ENCODE measurements at regions not wholly inside any gene's neighbourhood (a gene's known extent, or its start where the extent isn't known, plus 50 kb on each side); places are given as distances from the start of the nearest gene placed in this dataset.

DNA sequence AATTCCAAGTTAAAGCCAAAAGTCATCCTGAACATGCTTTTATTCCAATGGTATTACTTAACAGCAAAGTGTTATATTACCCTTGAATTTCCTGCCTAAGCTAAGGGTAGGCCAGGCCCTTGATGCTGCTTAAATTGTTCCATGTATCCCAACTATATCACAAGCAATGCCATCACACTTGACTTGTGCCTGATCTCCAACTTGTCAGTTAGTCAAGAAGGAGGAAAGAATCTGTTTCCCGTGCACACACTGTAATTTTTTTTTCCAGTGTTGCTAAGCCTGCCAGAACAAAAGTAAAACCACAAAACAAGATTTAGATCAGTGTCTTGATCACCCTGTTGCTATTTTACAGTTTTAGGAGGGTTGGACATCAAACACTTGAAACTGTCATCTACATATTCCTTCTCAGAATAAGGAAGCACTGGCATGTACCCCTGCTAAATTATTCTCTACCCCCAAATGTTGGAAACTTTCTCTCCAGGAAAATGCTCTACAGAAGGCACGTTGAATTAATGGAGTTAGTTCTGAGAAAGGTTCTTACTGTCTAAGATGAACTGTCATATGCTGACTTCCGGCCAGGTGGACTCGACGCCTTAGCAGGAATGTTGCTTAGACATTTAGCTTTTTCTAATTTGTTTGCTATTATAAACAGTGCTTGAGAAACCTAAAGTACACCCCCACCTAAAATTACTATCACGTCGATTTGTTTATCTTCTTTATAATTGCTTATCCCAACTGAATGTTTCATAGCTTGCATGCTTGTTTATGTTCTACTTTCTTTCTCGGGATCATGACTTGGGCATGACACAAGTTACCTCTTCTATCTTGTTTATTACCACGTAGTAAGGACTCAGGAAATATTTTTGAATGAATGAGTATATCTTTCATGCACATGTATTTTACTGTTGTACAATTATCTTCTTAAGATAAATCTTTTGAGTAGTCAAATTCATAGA, 105.5 kb upstream of the ZNF438 start:
- H2AFZ ChIP-seq (ENCODE audit: low read length): no peak overlapping the region
- peaks cover 15 to 25% of the 10 kb centered on the region in 2 donors for H3K4me1 ChIP-seq (ENCODE audit: control insufficient read depth in 2 of 2, insufficient read depth in 1 of 2, low read depth in 1 of 2, low read length in 2 of 2)
- H3K36me3 ChIP-seq (replicated peaks in 1 of 2; ENCODE audit: control insufficient read depth in 2 of 2, insufficient read depth in 2 of 2, low read length in 2 of 2): no peaks in the 10 kb centered on the region
- H3K23ac ChIP-seq (ENCODE audit: low read depth, low read length, poor library complexity): no peak overlapping the region
- no peak overlapping the region for H2BK5ac ChIP-seq (ENCODE audit: low read length)
- no peak for DNase-seq (ENCODE audit: low spot score)
- H3K9me3 ChIP-seq (replicated peaks in 1 of 2; ENCODE audit: control insufficient read depth in 2 of 2, insufficient read depth in 1 of 2, low read depth in 1 of 2, low read length in 2 of 2): no peaks in the 10 kb centered on the region
- no peak overlapping the region for H3K18ac ChIP-seq (ENCODE audit: low read length)
- H3K79me1 ChIP-seq (ENCODE audit: low read depth, low read length): no peaks in the 10 kb centered on the region
- no peak overlapping the region for H2BK15ac ChIP-seq (ENCODE audit: low read length)
- no peak overlapping the region for H3K27ac ChIP-seq (replicated peaks; ENCODE audit: low read length)
- no peak overlapping the region for H4K8ac ChIP-seq (ENCODE audit: low read depth, low read length)
- no peak overlapping the region for H4K91ac ChIP-seq (ENCODE audit: low read depth, low read length, poor library complexity)
- H3K4me3 ChIP-seq (ENCODE audit: low read length in 2 of 2): no peak overlapping the region
- H2BK120ac ChIP-seq (ENCODE audit: low read depth, low read length): no peak overlapping the region
- H2AK5ac ChIP-seq (ENCODE audit: low read depth, low read length): no peak overlapping the region
- no peak overlapping the region for H3K4me2 ChIP-seq (ENCODE audit: insufficient read depth, low read length, poor library complexity, severe bottlenecking)
- H2BK12ac ChIP-seq (ENCODE audit: low read length): no peak overlapping the region
- H3K27me3 ChIP-seq (ENCODE audit: control insufficient read depth in 3 of 3, insufficient read depth in 3 of 3, low read depth in 1 of 3, low read length in 3 of 3): peaks cover 0 to 2% (median 0%) of the 10 kb centered on the region in 3 experiments
- H3K4ac ChIP-seq (ENCODE audit: low read length): no peak overlapping the region
- H3K9ac ChIP-seq (ENCODE audit: low read depth, low read length, poor library complexity): no peak overlapping the region
- no peak overlapping the region for H3K14ac ChIP-seq (ENCODE audit: low read length)
- WGBS, 2 donors (ENCODE audit: extremely low coverage in 2 of 2, insufficient read length in 2 of 2, insufficient replicate concordance in 1 of 2): no CpG with 5 or more reads among the region's 9 CpGs

DNA sequence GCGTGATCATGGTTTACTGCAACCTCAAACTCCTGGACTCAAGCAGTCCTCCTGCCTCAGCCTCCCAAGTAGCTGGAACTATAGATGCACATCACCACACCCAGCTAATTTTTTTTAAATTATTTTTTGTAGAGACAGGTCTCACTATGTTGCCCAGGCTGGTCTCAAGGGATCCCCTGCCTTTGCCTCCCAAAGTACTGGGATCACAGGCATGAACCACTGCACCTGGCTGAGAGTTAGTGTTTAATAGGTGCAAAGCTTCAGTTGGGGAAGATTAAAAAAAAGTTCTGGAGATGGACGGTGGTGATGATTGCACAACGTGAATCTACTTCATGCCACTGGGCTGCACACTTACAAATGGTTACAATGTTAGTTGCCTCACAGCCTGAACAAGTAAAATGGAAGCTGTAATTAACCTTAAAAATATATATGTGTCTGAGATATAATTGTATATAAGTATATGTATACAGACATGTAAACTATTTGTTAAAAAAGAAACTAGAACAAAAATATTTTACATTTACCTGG, 106.4 kb upstream of the ZNF438 start:
- Histone ChIP-seq H3K9ac (ENCODE audit: low read depth, low read length, poor library complexity) (no peak overlapping the region), H3K27ac (replicated peaks; ENCODE audit: low read length) (no peak overlapping the region), H2BK120ac (ENCODE audit: low read depth, low read length) (no peak overlapping the region), H3K9me3 (replicated peaks in 1 of 2; ENCODE audit: control insufficient read depth in 2 of 2, insufficient read depth in 1 of 2, low read depth in 1 of 2, low read length in 2 of 2) (no peaks in the 10 kb centered on the region), H3K4me2 (ENCODE audit: insufficient read depth, low read length, poor library complexity, severe bottlenecking) (no peak overlapping the region), H2AFZ (ENCODE audit: low read length) (no peak overlapping the region), H3K4me1 (ENCODE audit: control insufficient read depth in 2 of 2, insufficient read depth in 1 of 2, low read depth in 1 of 2, low read length in 2 of 2) (peaks cover 11 to 23% of the 10 kb centered on the region in 2 donors), H3K14ac (ENCODE audit: low read length) (no peak overlapping the region), H4K91ac (ENCODE audit: low read depth, low read length, poor library complexity) (no peak overlapping the region), H2BK5ac (ENCODE audit: low read length) (no peak overlapping the region), H2BK15ac (ENCODE audit: low read length) (no peak overlapping the region), H3K23ac (ENCODE audit: low read depth, low read length, poor library complexity) (no peak overlapping the region), H3K18ac (ENCODE audit: low read length) (no peak overlapping the region), H3K27me3 (ENCODE audit: control insufficient read depth in 3 of 3, insufficient read depth in 3 of 3, low read depth in 1 of 3, low read length in 3 of 3) (peaks cover 0 to 2% (median 0%) of the 10 kb centered on the region in 3 experiments), H3K36me3 (replicated peaks in 1 of 2; ENCODE audit: control insufficient read depth in 2 of 2, insufficient read depth in 2 of 2, low read length in 2 of 2) (no peaks in the 10 kb centered on the region), H3K79me1 (ENCODE audit: low read depth, low read length) (no peaks in the 10 kb centered on the region), H3K4me3 (ENCODE audit: low read length in 2 of 2) (no peak overlapping the region), H2BK12ac (ENCODE audit: low read length) (no peak overlapping the region), H3K4ac (ENCODE audit: low read length) (no peak overlapping the region), H2AK5ac (ENCODE audit: low read depth, low read length) (no peak overlapping the region), H4K8ac (ENCODE audit: low read depth, low read length) (no peak overlapping the region)
- DNase-seq (ENCODE audit: low spot score): no peak
- no CpG with 5 or more reads among the region's 3 CpGs for WGBS, 2 donors (ENCODE audit: extremely low coverage in 2 of 2, insufficient read length in 2 of 2, insufficient replicate concordance in 1 of 2)

GRCh38 chr10:31139497-31139896, 107.8 kb upstream of the ZNF438 start:
- no peaks in the 10 kb centered on the region for H3K9me3 ChIP-seq (replicated peaks in 1 of 2; ENCODE audit: control insufficient read depth in 2 of 2, insufficient read depth in 1 of 2, low read depth in 1 of 2, low read length in 2 of 2)
- no peak overlapping the region for H2BK15ac ChIP-seq (ENCODE audit: low read length)
- H3K4me3 ChIP-seq (ENCODE audit: low read length in 2 of 2): no peak overlapping the region
- no peak overlapping the region for H3K4me2 ChIP-seq (ENCODE audit: insufficient read depth, low read length, poor library complexity, severe bottlenecking)
- no peak overlapping the region for H4K8ac ChIP-seq (ENCODE audit: low read depth, low read length)
- no peak overlapping the region for H2BK120ac ChIP-seq (ENCODE audit: low read depth, low read length)
- no peak overlapping the region for H4K91ac ChIP-seq (ENCODE audit: low read depth, low read length, poor library complexity)
- H3K4ac ChIP-seq (ENCODE audit: low read length): no peak overlapping the region
- no peak overlapping the region for H2BK5ac ChIP-seq (ENCODE audit: low read length)
- H2BK12ac ChIP-seq (ENCODE audit: low read length): no peak overlapping the region
- H3K27me3 ChIP-seq (ENCODE audit: control insufficient read depth in 3 of 3, insufficient read depth in 3 of 3, low read depth in 1 of 3, low read length in 3 of 3): peaks cover 0 to 2% (median 0%) of the 10 kb centered on the region in 3 experiments
- H3K36me3 ChIP-seq (replicated peaks in 1 of 2; ENCODE audit: control insufficient read depth in 2 of 2, insufficient read depth in 2 of 2, low read length in 2 of 2): no peaks in the 10 kb centered on the region
- 100% methylated on average over 1 of the region's 6 CpGs; no CpG with 5 or more reads in 1 of the 2 donors for WGBS, 2 donors (ENCODE audit: extremely low coverage in 2 of 2, insufficient read length in 2 of 2, insufficient replicate concordance in 1 of 2)
- no peak overlapping the region for H2AK5ac ChIP-seq (ENCODE audit: low read depth, low read length)
- no peak overlapping the region for H2AFZ ChIP-seq (ENCODE audit: low read length)
- H3K14ac ChIP-seq (ENCODE audit: low read length): no peak overlapping the region
- H3K79me1 ChIP-seq (ENCODE audit: low read depth, low read length): no peaks in the 10 kb centered on the region
- no peak overlapping the region for H3K23ac ChIP-seq (ENCODE audit: low read depth, low read length, poor library complexity)
- no peak for DNase-seq (ENCODE audit: low spot score)
- H3K4me1 ChIP-seq (ENCODE audit: control insufficient read depth in 2 of 2, insufficient read depth in 1 of 2, low read depth in 1 of 2, low read length in 2 of 2): peaks cover 14 to 27% of the 10 kb centered on the region in 2 donors
- no peak overlapping the region for H3K9ac ChIP-seq (ENCODE audit: low read depth, low read length, poor library complexity)
- no peak overlapping the region for H3K27ac ChIP-seq (replicated peaks; ENCODE audit: low read length)
- no peak overlapping the region for H3K18ac ChIP-seq (ENCODE audit: low read length)

DNA sequence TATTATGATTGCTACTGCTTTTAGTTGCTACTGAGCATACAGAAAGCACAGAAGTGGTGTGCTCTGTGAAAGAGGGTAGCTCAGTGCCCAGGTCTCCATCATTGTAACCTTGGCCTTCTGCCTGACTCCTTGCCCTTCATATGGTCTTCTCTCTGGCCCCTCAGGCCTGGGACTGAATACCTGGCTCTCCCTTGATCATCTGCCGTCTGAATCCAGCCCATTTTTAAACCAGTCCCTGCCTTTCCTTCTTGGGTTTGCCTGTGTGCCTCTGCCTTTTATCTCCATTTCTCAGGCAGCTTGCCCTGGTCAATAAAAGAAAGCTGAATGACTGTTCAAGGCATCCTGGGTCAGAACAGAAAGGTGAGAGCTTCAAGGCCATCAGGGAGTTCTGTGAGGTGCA, 109.1 kb upstream of the ZNF438 start:
- H4K91ac ChIP-seq (ENCODE audit: low read depth, low read length, poor library complexity): no peak overlapping the region
- no peak overlapping the region for H2AFZ ChIP-seq (ENCODE audit: low read length)
- no peak overlapping the region for H2BK15ac ChIP-seq (ENCODE audit: low read length)
- H2BK5ac ChIP-seq (ENCODE audit: low read length): no peak overlapping the region
- H2BK12ac ChIP-seq (ENCODE audit: low read length): no peak overlapping the region
- no peaks in the 10 kb centered on the region for H3K9me3 ChIP-seq (replicated peaks in 1 of 2; ENCODE audit: control insufficient read depth in 2 of 2, insufficient read depth in 1 of 2, low read depth in 1 of 2, low read length in 2 of 2)
- no peaks in the 10 kb centered on the region for H3K36me3 ChIP-seq (replicated peaks in 1 of 2; ENCODE audit: control insufficient read depth in 2 of 2, insufficient read depth in 2 of 2, low read length in 2 of 2)
- no CpG with 5 or more reads among the region's 1 CpG for WGBS, 2 donors (ENCODE audit: extremely low coverage in 2 of 2, insufficient read length in 2 of 2, insufficient replicate concordance in 1 of 2)
- peaks cover 0 to 2% (median 0%) of the 10 kb centered on the region in 3 experiments for H3K27me3 ChIP-seq (ENCODE audit: control insufficient read depth in 3 of 3, insufficient read depth in 3 of 3, low read depth in 1 of 3, low read length in 3 of 3)
- no peak overlapping the region for H3K14ac ChIP-seq (ENCODE audit: low read length)
- no peaks in the 10 kb centered on the region for H3K79me1 ChIP-seq (ENCODE audit: low read depth, low read length)
- H3K27ac ChIP-seq (replicated peaks; ENCODE audit: low read length): no peak overlapping the region
- no peak overlapping the region for H3K18ac ChIP-seq (ENCODE audit: low read length)
- H2AK5ac ChIP-seq (ENCODE audit: low read depth, low read length): no peak overlapping the region
- no peak for DNase-seq (ENCODE audit: low spot score)
- peaks cover 7 to 22% of the 10 kb centered on the region in 2 donors for H3K4me1 ChIP-seq (ENCODE audit: control insufficient read depth in 2 of 2, insufficient read depth in 1 of 2, low read depth in 1 of 2, low read length in 2 of 2)
- no peak overlapping the region for H2BK120ac ChIP-seq (ENCODE audit: low read depth, low read length)
- H3K4ac ChIP-seq (ENCODE audit: low read length): no peak overlapping the region
- no peak overlapping the region for H3K23ac ChIP-seq (ENCODE audit: low read depth, low read length, poor library complexity)
- no peak overlapping the region for H4K8ac ChIP-seq (ENCODE audit: low read depth, low read length)
- no peak overlapping the region for H3K4me3 ChIP-seq (ENCODE audit: low read length in 2 of 2)
- H3K4me2 ChIP-seq (ENCODE audit: insufficient read depth, low read length, poor library complexity, severe bottlenecking): no peak overlapping the region
- H3K9ac ChIP-seq (ENCODE audit: low read depth, low read length, poor library complexity): no peak overlapping the region
